NCI-H128 (cell line): ENCODE measurements at regions not wholly inside any gene's neighbourhood (a gene's known extent, or its start where the extent isn't known, plus 50 kb on each side); places are given as distances from the start of the nearest gene placed in this dataset.
"Not testable (repeated sequence)": the region's sequence is repeated elsewhere in the genome, so short reads cannot be mapped to it uniquely, and the experiment has no call there.

Experiments
- DNase-seq: peaks from one replicate; lab custom pipeline; 2025; ENCODE audit not compliant: unreplicated experiment; lab: John Stamatoyannopoulos, UW

DNA sequence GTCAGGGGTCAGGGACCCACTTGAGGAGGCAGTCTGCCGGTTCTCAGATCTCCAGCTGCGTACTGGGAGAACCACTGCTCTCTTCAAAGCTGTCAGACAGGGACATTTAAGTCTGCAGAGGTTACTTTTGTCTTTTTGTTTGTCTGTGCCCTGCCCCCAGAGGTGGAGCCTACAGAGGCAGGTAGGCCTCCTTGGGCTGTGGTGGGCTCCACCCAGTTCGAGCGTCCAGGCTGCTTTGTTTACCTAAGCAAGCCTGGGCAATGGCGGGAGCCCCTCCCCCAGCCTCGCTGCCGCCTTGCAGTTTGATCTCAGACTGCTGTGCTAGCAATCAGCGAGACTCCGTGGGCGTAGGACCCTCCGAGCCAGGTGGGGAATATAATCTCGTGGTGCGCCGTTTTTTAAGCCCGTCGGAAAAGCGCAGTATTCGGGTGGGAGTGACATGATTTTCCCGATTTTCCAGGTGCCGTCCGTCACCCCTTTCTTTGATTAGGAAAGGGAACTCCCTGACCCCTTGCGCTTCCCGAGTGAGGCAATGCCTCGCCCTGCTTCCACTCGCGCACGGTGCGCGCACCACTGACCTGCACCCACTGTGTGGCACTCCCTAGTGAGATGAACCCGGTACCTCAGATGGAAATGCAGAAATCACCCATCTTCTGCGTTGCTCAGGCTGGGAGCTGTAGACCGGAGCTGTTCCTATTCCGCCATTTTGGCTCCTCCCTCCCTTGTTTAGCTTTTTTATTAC, 268.6 kb upstream of the SATB1 start:
- not testable (repeated sequence) for DNase-seq

DNA sequence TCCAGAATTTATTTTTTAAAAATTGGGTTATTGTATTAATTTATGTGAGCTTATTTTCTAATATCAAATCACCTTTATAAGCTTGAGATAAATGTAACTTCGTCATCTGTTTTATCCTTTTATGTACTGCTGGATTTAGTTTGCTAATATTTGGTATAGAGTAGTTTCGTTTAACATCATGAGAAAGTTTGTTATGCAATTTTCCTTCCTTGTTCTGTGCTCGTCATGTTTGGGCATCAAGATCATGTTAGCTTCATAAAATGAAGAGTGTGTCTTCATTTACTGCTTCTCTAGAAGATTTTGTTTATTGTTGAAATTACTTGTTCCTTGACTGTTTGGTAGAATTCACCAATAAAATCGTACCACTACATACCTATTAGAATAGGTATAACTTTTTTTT, 262.1 kb upstream of the SATB1 start:
- DNase-seq: no peak

DNA sequence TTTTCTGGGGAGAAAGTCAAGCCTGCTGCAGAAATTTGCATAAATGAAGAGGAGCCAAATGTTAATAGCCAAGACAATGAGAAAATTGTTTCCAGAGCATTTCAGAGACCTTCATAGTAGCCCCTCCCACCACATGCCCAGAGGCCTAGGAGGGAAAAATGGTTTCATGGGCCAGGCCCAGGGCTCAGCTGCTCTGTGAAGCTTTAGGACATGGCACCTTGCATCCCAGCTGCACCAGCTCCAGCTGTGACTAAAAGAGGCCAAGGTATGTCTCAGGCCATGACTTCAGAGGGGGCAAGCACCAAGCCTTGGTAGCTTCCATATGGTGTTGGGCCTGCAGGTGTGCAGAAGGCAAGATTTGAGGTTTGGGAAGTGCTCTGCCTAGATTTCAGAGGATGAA, 258.8 kb upstream of the SATB1 start:
- no peak for DNase-seq

DNA sequence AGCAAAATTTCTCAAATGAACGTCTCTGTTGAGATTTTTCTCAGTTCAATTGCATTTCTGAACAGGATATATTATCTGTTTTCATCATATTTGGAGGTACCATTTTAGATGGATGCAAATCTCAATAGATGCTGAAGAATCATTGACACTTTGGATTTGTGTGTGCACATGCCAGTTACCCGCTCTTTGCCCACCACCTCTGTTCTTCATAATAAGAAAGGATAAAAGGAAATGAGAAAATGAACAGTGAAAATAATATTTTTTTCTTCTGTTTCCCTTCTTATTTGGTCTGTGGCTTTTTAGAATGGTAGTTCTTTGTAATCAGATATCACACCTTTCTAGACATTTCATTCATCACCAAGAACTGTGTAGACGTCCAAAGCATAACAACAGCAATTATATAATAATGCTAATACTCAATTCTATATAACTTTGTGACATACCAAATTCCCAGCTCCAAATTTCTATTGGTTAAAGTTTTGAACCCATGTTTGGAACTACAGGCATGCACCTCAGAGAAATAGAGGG, 256.7 kb upstream of the SATB1 start:
- no peak for DNase-seq

DNA sequence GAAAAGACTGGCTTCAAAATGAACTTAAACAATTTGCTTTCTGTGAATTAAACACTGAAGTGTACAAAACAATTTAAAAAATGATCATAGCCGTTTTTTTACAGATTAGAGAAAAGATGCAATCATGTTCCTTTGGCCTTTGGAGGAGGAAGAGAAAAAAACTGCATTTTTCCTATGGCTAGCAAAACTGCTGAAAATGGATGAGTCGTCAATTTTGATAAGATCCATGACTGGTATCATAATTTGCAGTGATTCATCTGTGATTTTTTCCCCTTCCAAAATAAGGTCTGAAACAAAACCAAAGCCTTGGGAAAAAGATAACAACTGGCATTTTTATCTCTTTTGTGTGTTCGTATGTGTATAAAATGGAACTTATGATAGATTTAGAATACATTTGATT, 255.6 kb upstream of the SATB1 start:
- no peak for DNase-seq

DNA sequence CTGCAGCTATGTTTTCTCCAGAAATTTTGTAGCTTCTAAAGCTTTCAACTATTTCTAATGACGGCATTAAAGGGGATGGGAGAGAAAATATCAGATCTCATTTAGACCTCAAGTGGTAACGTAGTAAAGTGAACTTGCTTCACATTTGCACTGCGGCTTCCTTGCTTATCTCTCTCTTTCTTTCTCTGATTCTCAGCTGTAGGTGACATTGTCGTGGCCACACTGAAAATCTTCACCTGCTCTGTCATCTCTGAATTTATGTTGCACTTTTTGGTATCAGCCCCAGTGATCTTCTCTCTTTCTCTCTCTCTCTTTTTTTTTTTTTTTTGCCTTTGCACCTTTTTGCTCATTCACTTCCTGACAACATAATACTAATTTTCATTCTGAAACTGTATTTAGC, 254.1 kb upstream of the SATB1 start:
- DNase-seq: no peak

DNA sequence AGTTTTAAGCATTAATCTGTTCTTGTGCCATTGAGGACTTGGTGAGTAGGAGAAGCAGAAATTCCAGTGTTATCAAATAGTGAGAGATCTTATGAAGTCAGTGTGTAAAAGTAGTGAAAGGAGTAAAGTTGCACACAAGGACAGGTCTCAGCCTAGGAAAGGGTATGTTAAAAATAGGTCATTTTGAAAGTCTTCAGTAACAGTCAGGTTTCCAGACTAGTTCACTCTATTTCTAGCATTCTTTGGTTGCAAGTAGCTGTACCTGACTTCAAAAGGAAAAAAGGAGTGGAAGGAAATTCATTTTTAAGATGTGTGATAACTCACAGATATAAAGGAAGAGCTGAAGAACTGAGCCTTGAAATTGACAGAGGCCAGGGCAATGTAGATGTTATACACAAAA, 250.1 kb upstream of the SATB1 start:
- no peak for DNase-seq

DNA sequence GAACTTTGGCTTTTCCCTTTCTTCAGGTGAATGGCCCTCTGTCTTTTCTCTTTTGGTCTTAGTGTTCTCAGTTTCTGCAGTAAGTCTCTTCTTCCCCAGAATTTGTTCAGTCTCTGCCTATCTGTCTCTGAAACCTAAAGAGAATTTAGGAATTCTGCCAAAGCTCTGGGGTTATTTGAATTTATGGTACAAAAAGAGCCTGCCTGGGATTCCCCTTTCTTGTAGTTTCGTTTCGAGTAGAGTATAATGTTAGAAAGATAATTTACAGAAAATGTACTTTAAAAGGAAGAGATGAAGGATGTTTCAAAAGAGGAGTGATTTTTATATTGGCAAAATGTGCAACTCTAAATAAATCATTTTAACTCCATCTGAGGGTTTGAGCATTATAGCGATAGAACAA, 247.4 kb upstream of the SATB1 start:
- no peak for DNase-seq

DNA sequence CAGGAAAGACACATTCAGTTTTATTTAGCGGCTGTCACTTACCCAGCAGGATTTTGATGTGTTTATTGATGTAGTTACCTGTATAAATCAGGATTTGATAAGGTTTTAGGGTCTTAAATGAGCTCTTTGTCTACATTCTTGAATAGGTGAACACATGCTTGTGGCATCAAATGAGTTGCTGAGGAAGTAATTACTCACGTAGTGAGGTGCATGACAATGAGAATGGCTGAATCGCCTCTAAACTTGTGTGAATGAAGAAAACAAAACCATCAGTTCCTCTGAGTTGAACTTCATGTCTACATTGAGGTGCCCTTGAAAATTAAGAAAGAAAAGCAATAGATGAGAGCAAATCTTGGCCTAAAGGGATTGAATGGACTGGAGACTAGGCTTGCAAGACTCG, 245.6 kb upstream of the SATB1 start:
- no peak for DNase-seq

DNA sequence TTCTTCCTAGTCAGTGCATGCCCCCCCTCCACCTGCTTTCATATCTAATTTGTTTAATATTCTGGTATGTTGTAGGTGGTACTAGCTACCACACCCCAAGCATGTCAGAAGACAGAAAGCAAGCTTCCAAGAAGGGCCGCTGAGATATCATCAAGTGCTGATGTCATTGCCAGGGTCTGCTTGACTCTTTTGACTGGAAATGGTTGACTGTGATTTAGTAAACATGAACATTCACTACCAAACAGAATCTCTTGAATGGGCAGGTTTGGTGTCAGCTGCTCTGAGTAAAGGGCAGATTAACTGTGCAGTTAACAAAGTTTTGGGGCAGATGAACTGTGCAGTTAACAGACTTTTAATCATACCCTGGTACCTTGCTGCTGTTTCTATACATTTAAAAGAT, 244.2 kb upstream of the SATB1 start:
- DNase-seq: no peak

DNA sequence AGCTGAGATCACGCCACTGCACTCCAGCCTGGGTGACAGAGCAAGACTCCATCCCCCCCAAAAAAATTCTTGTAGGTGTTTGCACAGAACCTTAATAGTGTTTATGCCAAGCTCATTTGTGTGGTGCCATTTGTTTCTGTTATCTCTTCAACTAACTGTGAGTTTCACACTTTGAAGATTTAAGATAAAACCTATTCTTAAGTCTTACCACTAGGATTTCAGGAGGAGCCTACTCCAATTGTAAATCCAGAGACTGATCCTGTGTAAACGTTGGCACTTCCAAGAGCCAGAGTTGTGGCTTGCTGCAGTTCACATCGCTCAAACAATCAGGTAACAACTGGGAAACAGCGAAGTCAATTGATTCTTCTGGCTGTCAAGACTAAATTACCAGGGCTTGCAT, 242.4 kb upstream of the SATB1 start:
- no peak for DNase-seq

DNA sequence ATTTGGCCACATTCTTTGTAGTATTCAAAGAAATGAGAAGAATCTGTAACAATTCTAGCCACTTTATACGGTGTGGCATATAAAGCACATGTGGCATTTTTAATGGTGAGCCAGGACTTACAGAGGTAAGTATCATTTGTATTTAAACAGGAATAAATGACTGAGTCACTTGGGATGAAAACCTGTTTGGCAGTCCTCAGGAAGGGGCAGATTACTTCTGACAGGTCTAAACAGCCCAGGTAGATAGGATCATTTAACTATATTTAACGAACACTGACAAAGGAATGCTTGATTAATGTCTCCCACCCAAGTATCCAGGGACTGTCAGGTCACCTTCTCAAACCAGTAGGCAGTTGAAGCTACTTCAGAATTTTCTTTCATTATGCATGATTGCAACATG, 241.5 kb upstream of the SATB1 start:
- DNase-seq: no peak

DNA sequence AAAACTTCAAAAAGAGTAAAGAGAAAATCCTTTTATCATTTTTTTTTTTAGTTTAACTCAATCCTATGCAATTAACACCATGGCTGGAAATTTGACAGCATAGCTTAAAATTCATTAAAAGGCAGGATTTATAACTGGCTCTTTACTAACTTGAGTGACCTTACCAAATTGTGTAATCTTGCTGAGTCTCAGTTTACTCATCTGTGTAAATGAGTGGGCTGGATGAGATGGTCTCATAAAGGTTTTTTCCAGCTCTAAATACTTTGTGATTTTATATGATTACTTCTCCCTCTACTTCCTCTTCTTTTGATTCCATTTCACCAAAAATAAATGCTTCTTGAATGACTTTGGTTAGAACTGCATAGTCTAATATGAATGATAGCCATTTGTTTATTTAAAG, 234.9 kb upstream of the SATB1 start:
- no peak for DNase-seq

DNA sequence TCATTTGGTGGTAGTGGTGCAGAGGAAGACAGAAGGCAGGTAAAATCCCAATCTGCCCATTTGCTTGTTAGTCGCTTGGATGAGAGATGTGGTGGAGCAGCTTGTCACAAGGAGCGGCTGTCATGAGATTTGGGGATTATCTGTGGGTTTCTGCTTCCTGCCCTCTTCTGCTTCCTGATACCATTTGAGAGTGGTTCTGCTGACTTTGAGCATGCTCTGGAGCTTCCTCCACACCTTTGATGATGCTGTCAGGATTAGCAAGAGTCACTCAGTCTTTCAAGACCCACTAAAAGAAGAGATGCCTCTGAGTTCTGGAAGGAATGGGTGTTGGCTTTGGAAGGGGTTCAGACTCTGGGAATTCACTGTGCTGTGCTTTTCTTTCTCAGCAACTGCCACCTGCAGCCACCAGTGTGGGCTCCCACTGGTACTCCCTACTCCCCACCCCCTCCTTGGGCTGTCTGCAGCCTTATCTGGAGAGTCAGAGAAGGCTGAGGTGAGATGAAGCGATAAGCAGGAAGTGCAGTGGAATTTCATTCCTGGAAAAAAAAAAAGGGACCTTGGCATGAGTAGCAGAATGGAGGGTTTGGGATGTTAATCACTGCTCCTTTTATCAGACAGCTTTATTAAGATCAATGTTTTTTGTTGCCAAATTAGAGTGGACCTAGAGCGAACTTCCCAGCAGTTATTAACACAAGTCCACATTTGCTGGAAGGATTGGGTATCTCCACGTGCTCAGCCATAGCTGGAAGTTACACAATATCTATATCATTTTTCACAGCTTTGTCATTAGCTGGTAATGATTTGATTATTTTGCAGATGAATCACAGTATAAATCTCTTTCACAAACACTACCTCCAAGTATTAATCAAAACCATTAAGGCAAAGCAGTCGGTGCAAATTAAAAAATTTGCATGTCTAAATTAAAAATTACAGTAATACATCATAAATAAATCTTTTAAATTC, 233.0 kb upstream of the SATB1 start:
- no peak for DNase-seq

DNA sequence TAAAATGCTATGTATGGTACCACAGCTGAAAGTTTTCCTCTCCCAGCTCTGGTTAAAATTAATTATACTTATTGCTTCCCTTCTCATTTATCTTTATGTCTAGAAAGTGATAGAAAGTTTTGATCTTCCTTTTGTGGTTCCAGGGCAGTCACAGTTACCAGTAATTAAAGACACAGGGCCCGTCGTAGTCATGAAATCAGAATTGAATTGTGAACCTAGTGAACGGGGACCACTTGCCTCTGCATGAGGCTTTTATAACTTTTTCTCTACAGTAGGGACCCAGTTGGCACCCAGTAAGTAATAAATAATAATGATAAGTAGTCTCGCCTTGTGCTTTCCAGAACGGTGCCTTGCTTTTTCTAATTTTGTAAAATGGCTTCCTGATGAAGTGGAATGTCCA, 231.7 kb upstream of the SATB1 start:
- no peak for DNase-seq

DNA sequence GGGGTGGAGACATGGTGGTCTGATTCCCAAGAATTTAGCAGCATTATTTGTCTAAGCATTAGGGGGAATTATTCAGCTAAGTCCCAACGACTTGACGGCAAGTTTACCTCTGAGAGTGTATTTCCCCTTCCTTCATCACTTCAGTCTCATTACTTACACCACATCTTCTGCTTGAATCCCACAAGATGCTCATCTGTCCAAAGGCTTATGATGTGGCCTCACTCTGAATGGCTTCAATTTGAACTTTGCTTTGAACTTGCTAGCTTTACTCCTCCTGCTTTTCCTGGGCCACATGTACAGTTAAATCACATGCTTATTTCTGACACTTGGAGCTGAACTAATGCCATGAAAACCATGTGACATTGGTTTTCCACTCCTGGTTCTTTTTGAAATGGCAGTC, 231.3 kb upstream of the SATB1 start:
- DNase-seq: no peak

DNA sequence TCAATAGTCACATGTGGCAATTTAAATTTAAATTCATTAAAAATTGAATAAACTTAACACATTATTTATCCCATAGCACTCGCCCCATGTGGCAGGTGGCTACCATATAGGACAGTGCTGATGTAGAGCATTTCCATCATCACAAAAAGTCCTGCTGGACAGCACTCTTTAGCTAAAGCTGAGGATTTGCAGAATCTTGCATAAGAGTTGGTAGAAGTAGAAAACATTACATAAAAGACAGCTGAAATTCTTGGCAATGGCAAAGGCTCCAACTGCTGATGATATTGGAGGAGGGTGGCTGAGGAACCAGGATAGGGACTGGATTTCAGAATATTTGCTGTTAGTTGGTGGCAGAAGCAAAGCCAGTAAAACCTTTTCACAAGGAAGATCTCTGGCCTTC, 230.7 kb upstream of the SATB1 start:
- DNase-seq: no peak

DNA sequence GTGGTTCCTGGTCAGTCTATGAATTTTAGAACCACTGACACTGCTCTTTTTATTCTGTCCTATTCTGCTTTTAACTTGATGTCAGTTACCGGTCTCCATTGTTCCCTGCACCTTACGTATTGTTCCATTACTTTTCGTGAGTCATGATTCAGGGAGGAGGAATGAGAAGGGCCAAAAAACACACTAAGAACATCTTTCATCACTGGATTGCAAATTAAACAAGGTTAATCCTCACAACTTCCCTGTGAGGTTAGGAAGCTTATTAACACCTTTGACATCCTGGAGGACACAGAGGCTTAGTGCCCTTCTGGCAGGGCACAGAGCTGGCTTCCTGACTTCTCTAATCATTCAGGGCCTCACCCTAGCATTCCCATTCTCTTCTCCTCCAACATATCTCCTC, 227.6 kb upstream of the SATB1 start:
- DNase-seq: no peak

DNA sequence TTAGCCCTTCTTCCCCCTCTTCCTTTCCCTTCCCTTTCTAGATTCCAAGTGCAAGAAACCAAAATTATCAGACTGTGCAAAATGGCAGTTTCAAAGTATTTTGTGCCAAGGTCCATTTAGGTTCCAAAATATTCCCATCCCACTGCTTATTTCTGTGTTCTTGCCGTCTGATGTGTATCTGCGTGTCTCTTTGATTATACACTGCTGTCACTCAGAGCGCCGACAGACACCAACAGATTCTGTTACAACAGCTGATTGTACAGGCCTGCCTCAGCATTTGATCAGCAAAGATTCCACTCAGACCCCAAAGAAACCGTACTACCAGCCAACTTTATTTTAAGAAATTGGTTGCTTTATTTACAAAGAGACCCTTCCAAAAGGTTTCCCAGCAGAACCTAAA, 225.6 kb upstream of the SATB1 start:
- DNase-seq: no peak

DNA sequence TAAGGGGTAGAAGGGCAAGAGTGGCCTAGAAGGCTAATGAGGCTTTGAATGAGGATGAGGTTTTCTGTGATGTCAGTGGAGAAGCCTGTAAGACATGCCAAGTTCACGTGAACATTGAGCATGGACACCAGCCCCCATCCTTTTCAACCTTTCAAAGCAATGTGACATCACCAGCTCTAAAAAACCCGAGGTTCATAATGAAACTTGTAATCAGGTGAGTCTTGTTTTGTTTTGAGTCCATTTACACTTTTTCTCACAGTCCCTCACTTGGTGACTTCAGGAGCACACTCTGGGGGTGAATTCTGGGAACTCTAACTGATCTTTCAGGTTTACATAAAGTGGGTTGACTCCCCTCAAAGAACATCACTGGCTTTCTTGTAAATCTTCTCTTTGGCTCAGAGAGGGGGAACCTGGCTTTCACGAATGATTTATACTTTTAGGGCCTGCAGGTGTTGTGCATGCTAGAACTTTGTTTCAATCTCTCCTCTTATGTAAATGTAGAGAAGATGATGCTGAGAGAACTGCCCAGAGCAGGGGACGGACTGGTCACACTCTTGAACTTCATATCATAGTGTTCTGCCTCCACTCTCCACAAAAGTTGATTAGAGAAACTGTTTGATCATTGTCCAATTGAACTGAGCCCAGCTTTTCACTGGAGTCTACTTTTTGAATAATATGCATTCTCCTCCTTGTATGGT, 224.7 kb upstream of the SATB1 start:
- no peak for DNase-seq

DNA sequence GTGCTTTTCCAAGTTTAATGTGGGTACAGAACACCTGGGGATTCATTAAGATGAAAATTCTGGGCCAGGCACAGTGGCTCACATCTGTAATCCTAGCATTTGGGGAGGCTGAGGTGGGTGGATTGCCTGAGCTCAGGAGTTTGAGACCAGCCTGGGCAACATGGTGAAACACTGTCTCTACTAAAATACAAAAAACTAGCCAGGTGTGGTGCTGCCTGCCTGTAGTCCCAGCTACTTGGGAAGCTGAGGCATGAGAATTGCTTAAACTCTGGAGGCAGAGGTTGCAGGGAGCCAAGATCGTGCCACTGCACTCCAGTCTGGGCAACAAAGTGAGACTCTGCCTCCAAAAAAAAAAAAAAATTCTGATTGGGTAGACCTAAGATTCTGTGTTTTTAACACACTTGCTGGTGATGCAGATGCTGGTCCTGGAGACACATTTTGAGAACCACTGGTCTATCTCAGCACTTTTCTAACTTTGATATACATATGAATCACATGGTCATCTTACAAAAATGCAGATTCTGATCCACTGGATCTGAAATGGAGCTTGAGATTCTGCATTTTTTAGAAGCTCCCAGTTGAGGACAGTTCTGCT, 223.8 kb upstream of the SATB1 start:
- no peak for DNase-seq
